Esophagus muscularis mucosa (tissue), 4 donors: ENCODE measurements at regions not wholly inside any gene's neighbourhood (a gene's known extent, or its start where the extent isn't known, plus 50 kb on each side); places are given as distances from the start of the nearest gene placed in this dataset.

Source experiments
- DNase-seq: peaks from one replicate; pipeline ENCODE4 v3.0.0-alpha.2; 2017; ENCODE audit errors: extremely low spot score
- H3K27ac ChIP-seq, 4 donors: fragments of 200-600 bp; sonication (generic); replicated peaks in 1 of 4; 1 replicate in 3 of 4; 2 replicates in 1 of 4; pipeline ENCODE4 v1.5.1; 2016 to 2019; ENCODE audit warnings: mild to moderate bottlenecking in 1 of 4
- H3K27me3 ChIP-seq, 4 donors: fragments of 200-600 bp; sonication (generic); one replicate each; pipeline versions ENCODE4 v1.5.1 to v1.6.0; 2016 to 2019
- H3K36me3 ChIP-seq, 4 donors: fragments of 200-600 bp; sonication (generic); one replicate each; pipeline ENCODE4 v1.5.1; 2016 to 2019
- H3K4me1 ChIP-seq, 4 donors: fragments of 200-600 bp; sonication (generic); one replicate each; pipeline ENCODE4 v1.5.1; 2016 to 2019
- H3K4me3 ChIP-seq, 4 donors: fragments of 200-600 bp; sonication (generic); 1 replicate in 2 of 4; 2 replicates in 2 of 4; pipeline ENCODE4 v1.5.1; 2016 to 2019; ENCODE audit warnings: mild to moderate bottlenecking in 4 of 4, moderate library complexity in 1 of 4
- H3K9me3 ChIP-seq, 4 donors: fragments of 200-600 bp; sonication (generic); 1 replicate in 3 of 4; 2 replicates in 1 of 4; pipeline ENCODE4 v1.5.1; 2016 to 2019
- EP300 ChIP-seq: sonication (generic); formaldehyde crosslinking; IDR thresholded peaks from one replicate; pipeline ENCODE4 v1.6.1; 2017; ENCODE audit warnings: antibody characterized with exemption
- POLR2A ChIP-seq: fragments of 450-650 bp; IDR thresholded peaks from one replicate; pipeline ENCODE4 v1.6.1; 2017; ENCODE audit warnings: antibody characterized with exemption, moderate library complexity, mild to moderate bottlenecking, low read depth
- POLR2AphosphoS5 ChIP-seq, 2 donors: sonication (generic); formaldehyde crosslinking; IDR thresholded peaks; one replicate each; pipeline ENCODE4 v1.6.1; 2017; ENCODE audit warnings: antibody characterized with exemption in 2 of 2
- whole genome bisulfite sequencing: methylation state at CpG from one replicate; pipeline ENCODE4 v1.1.5; 2018; 5-methylcytosine and 5-hydroxymethylcytosine counted together
- intact Hi-C: fragments of 100-400 bp; cut with DNase I; formaldehyde crosslinking; loops from one replicate; pipeline ENCODE4 v1.15.1; 2023
- TF ChIP-seq, protein P1 (sequence below), 3 experiments: fragments of 200-600 bp in 2 of 3; fragments of 450-650 bp in 1 of 3; sonication (generic) in 2 of 3; IDR thresholded peaks; one replicate each; pipeline ENCODE4 v1.5.1; 2017 to 2019; ENCODE audit warnings: antibody characterized with exemption in 3 of 3, mild to moderate bottlenecking in 2 of 3, moderate library complexity in 1 of 3

DNA sequence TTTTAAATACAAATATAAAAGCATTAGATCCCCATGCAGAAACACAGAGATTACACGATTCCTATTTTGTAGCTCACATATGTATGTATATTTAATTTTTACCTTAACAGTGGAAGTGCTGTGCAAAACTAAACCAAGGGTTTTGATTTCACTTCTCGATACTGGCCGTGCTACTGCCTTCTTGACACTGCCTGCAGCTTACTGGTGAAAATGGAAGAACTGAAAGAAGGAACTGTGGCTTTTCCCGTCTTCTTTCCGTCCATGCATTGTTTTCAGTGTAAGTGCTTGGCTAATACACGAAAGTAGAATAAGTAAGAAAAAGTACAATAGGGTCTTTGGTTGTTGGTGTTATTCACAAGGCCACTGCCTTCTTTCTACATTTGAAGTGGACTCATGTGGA lies 129.5 kb downstream of the NDUFA10 start:
- H3K27ac ChIP-seq: no peak overlapping the region
- H3K4me1 ChIP-seq: no peaks in the 10 kb centered on the region
- no peaks in the 10 kb centered on the region for H3K9me3 ChIP-seq
- WGBS: 71% methylated on average over 6 of the region's 6 CpGs
- H3K27me3 ChIP-seq: no peaks in the 10 kb centered on the region
- TF ChIP-seq EP300 (no peak), POLR2A (no peak), POLR2AphosphoS5 (IDR thresholded peaks at IDR 0.05) (no peak)
- TF ChIP-seq, protein P1, sequence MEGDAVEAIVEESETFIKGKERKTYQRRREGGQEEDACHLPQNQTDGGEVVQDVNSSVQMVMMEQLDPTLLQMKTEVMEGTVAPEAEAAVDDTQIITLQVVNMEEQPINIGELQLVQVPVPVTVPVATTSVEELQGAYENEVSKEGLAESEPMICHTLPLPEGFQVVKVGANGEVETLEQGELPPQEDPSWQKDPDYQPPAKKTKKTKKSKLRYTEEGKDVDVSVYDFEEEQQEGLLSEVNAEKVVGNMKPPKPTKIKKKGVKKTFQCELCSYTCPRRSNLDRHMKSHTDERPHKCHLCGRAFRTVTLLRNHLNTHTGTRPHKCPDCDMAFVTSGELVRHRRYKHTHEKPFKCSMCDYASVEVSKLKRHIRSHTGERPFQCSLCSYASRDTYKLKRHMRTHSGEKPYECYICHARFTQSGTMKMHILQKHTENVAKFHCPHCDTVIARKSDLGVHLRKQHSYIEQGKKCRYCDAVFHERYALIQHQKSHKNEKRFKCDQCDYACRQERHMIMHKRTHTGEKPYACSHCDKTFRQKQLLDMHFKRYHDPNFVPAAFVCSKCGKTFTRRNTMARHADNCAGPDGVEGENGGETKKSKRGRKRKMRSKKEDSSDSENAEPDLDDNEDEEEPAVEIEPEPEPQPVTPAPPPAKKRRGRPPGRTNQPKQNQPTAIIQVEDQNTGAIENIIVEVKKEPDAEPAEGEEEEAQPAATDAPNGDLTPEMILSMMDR (IDR thresholded peaks at IDR 0.05): no peak
- intact Hi-C loops: no loop called here
- DNase-seq: no peak
- no peaks in the 10 kb centered on the region for H3K36me3 ChIP-seq
- H3K4me3 ChIP-seq: no peak overlapping the region

- no peaks in the 10 kb centered on the region for H3K4me1 ChIP-seq
- no peaks in the 10 kb centered on the region for H3K36me3 ChIP-seq
- 83% methylated on average over 3 of the region's 3 CpGs for WGBS
- H3K27ac ChIP-seq: no peak overlapping the region
- intact Hi-C loops: no loop called here
- no peak for TF ChIP-seq POLR2AphosphoS5 (IDR thresholded peaks at IDR 0.05)
- TF ChIP-seq, protein P1 (IDR thresholded peaks at IDR 0.05): no peak
- TF ChIP-seq EP300: no peak
- TF ChIP-seq POLR2A: no peak
- DNase-seq: no peak
- H3K9me3 ChIP-seq: no peaks in the 10 kb centered on the region
- H3K27me3 ChIP-seq: no peaks in the 10 kb centered on the region
- no peak overlapping the region for H3K4me3 ChIP-seq
These were observed 130.0 kb downstream of the NDUFA10 start for GRCh38 chr2:239895116-239895515.

DNA sequence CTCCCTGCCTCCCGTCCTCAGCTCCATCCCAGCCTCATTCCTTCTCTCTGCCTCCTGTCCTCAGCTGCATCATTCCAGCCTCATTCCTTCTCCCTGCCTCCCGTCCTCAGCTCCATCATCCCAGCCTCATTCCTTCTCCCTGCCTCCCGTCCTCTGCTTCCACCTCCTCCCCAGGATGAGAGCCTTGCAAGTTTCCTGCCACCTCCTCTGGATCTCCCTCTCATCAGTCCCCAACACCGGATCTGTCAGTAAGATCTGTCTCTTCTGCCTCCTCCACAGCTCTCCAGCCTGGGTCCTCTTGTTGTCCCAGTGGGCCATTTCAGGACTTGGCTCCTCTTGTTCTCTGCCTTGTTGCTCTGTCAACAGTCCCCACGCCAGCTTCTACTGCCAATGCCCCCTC lies 130.9 kb downstream of the NDUFA10 start:
- Histone ChIP-seq H3K9me3 (no peaks in the 10 kb centered on the region), H3K27ac (no peak overlapping the region), H3K36me3 (no peaks in the 10 kb centered on the region), H3K4me1 (no peaks in the 10 kb centered on the region), H3K4me3 (no peak overlapping the region), H3K27me3 (no peaks in the 10 kb centered on the region)
- intact Hi-C loops: no loop called here
- no peak for DNase-seq
- TF ChIP-seq POLR2A (no peak), EP300 (no peak)
- TF ChIP-seq, protein P1 (IDR thresholded peaks at IDR 0.05): no peak
- 81% methylated on average over 5 of the region's 5 CpGs for WGBS

DNA sequence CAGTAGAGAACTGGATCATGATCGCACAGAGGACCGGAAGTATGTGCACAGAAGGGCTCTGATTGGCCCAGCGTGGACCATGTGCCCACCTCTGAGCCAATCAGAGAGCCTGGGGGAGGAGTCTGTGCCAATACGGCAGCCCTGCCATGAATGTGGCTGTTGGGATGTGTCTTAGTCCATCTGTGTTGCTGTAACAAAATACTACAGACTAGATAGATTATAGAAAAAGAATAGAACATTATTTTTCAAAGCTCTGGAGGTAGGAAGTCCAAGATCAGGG lies 132.0 kb downstream of the NDUFA10 start:
- 47% methylated on average over 3 of the region's 4 CpGs for WGBS
- no peak for DNase-seq
- TF ChIP-seq POLR2A (no peak), POLR2AphosphoS5 (IDR thresholded peaks at IDR 0.05) (no peak), EP300 (no peak)
- TF ChIP-seq, protein P1 (IDR thresholded peaks at IDR 0.05): no peak
- no peaks in the 10 kb centered on the region for H3K9me3 ChIP-seq
- H3K4me1 ChIP-seq: no peaks in the 10 kb centered on the region
- no peaks in the 10 kb centered on the region for H3K27me3 ChIP-seq
- no peak overlapping the region for H3K27ac ChIP-seq
- H3K36me3 ChIP-seq: no peaks in the 10 kb centered on the region
- intact Hi-C loops: no loop called here
- no peak overlapping the region for H3K4me3 ChIP-seq

- 95% methylated on average over 16 of the region's 18 CpGs for WGBS
- no peaks in the 10 kb centered on the region for H3K27me3 ChIP-seq
- H3K27ac ChIP-seq: no peak overlapping the region
- no peaks in the 10 kb centered on the region for H3K9me3 ChIP-seq
- H3K4me3 ChIP-seq: no peak overlapping the region
- H3K36me3 ChIP-seq: no peaks in the 10 kb centered on the region
- intact Hi-C loops: no loop called here
- H3K4me1 ChIP-seq: no peaks in the 10 kb centered on the region
- TF ChIP-seq EP300 (no peak), POLR2A (no peak), POLR2AphosphoS5 (IDR thresholded peaks at IDR 0.05) (no peak)
- TF ChIP-seq, protein P1 (IDR thresholded peaks at IDR 0.05): no peak
- DNase-seq: no peak
These were observed 132.5 kb downstream of the NDUFA10 start for GRCh38 chr2:239892441-239893235.
